Mesodermal cell (in vitro differentiated cells): ENCODE measurements at regions not wholly inside any gene's neighbourhood (a gene's known extent, or its start where the extent isn't known, plus 50 kb on each side); places are given as distances from the start of the nearest gene placed in this dataset.
A peak's percentile ranks its signal among the peaks of the same experiment; 100 is the strongest.

Experiments used
- H3K27ac ChIP-seq: 2 replicates; pipeline ENCODE4 v1.7.0; 2013; ENCODE audit warnings: mild to moderate bottlenecking, low read depth, low read length, moderate library complexity; ENCODE audit not compliant: severe bottlenecking
- H3K36me3 ChIP-seq: 2 replicates; pipeline ENCODE4 v1.7.1; 2013; ENCODE audit warnings: mild to moderate bottlenecking, low read length, moderate library complexity; ENCODE audit not compliant: control insufficient read depth, insufficient read depth
- H3K4me1 ChIP-seq: one replicate; pipeline ENCODE4 v1.7.1; 2013; ENCODE audit warnings: mild to moderate bottlenecking, low read length; ENCODE audit not compliant: insufficient read depth, control insufficient read depth, poor library complexity, severe bottlenecking
- H3K4me3 ChIP-seq: 2 replicates; pipeline ENCODE4 v1.7.0; 2013; ENCODE audit warnings: low read length, control low read depth, mild to moderate bottlenecking; ENCODE audit not compliant: insufficient read depth, poor library complexity, severe bottlenecking; ENCODE audit errors: extremely low read depth
- H3K9me3 ChIP-seq: 2 replicates; pipeline ENCODE4 v1.7.1; 2013; ENCODE audit warnings: mild to moderate bottlenecking, low read length, moderate library complexity; ENCODE audit not compliant: control insufficient read depth
- WGBS, 2 experiments: methylation state at CpG; one replicate each; pipeline ENCODE4 v1.1.5; 2013; ENCODE audit warnings: missing lambda C conversion rate in 2 of 2; ENCODE audit not compliant: insufficient coverage in 2 of 2; 5-methylcytosine and 5-hydroxymethylcytosine counted together

GRCh38 chr2:151007365-151007764, 254.3 kb downstream of the RBM43 start:
- no peaks in the 10 kb centered on the region for H3K9me3 ChIP-seq
- H3K4me1 ChIP-seq: no peaks in the 10 kb centered on the region
- 90% methylated on average over 5 to 6 of the region's 6 CpGs for WGBS, 2 experiments
- H3K36me3 ChIP-seq: no peaks in the 10 kb centered on the region
- no peak overlapping the region for H3K27ac ChIP-seq
- no peak overlapping the region for H3K4me3 ChIP-seq

- 85 to 91% methylated on average over 2 to 4 of the region's 5 CpGs for WGBS, 2 experiments
- no peaks in the 10 kb centered on the region for H3K4me1 ChIP-seq
- no peaks in the 10 kb centered on the region for H3K36me3 ChIP-seq
- no peak overlapping the region for H3K4me3 ChIP-seq
- H3K9me3 ChIP-seq: no peaks in the 10 kb centered on the region
- H3K27ac ChIP-seq: no peak overlapping the region
Measured at GRCh38 chr2:151002959-151003600, 258.6 kb downstream of the RBM43 start.

- H3K9me3 ChIP-seq: no peaks in the 10 kb centered on the region
- no peaks in the 10 kb centered on the region for H3K36me3 ChIP-seq
- H3K27ac ChIP-seq: no peak overlapping the region
- H3K4me3 ChIP-seq: no peak overlapping the region
- H3K4me1 ChIP-seq: no peaks in the 10 kb centered on the region
- 80 to 88% methylated on average over 3 to 4 of the region's 7 CpGs for WGBS, 2 experiments
Measured at GRCh38 chr2:150997702-150998440, 263.8 kb downstream of the RBM43 start.

GRCh38 chr2:150997066-150997465, 264.6 kb downstream of the RBM43 start:
- no peak overlapping the region for H3K4me3 ChIP-seq
- no peaks in the 10 kb centered on the region for H3K36me3 ChIP-seq
- no peak overlapping the region for H3K27ac ChIP-seq
- WGBS, 2 experiments: 89 to 100% methylated on average over 3 of the region's 4 CpGs
- H3K4me1 ChIP-seq: no peaks in the 10 kb centered on the region
- no peaks in the 10 kb centered on the region for H3K9me3 ChIP-seq

GRCh38 chr2:150994076-150994475, 267.6 kb downstream of the RBM43 start:
- no peak overlapping the region for H3K27ac ChIP-seq
- WGBS, 2 experiments: 100% methylated on average over 1 of the region's 2 CpGs; no CpG with 5 or more reads in 1 of the 2 experiments

GRCh38 chr2:150989969-150990368, 271.7 kb downstream of the RBM43 start:
- Histone ChIP-seq H3K4me3 (no peak overlapping the region), H3K9me3 (peaks cover 5% of the 10 kb centered on the region), H3K4me1 (no peaks in the 10 kb centered on the region), H3K36me3 (no peaks in the 10 kb centered on the region), H3K27ac (no peak overlapping the region)
- WGBS, 2 experiments: no CpG with 5 or more reads among the region's 1 CpG

More at GRCh38 chr2:150994076-150994475, 267.6 kb downstream of the RBM43 start:
- Histone ChIP-seq H3K9me3 (peaks cover 5% of the 10 kb centered on the region), H3K4me1 (no peaks in the 10 kb centered on the region), H3K4me3 (no peak overlapping the region), H3K36me3 (no peaks in the 10 kb centered on the region)

GRCh38 chr2:150985741-150986140, 275.9 kb downstream of the RBM43 start:
- Histone ChIP-seq H3K9me3 (peaks cover 5% of the 10 kb centered on the region), H3K36me3 (no peaks in the 10 kb centered on the region), H3K4me3 (no peak overlapping the region), H3K4me1 (peaks cover 3% of the 10 kb centered on the region), H3K27ac (no peak overlapping the region)

- H3K27ac ChIP-seq: peak overlapping the region; percentile 1
- peaks cover 4% of the 10 kb centered on the region for H3K4me1 ChIP-seq
- H3K36me3 ChIP-seq: no peaks in the 10 kb centered on the region
- H3K4me3 ChIP-seq: no peak overlapping the region
- 80% methylated on average over 1 of the region's 1 CpG; no CpG with 5 or more reads in 1 of the 2 experiments for WGBS, 2 experiments
- H3K9me3 ChIP-seq: no peaks in the 10 kb centered on the region
Measured at GRCh38 chr2:150983314-150983897, 278.3 kb downstream of the RBM43 start.

GRCh38 chr2:150981826-150982225, 279.8 kb downstream of the RBM43 start:
- Histone ChIP-seq H3K9me3 (no peaks in the 10 kb centered on the region), H3K27ac (peak overlapping the region; percentile 62), H3K4me1 (peaks cover 12% of the 10 kb centered on the region), H3K4me3 (no peak overlapping the region), H3K36me3 (no peaks in the 10 kb centered on the region)
- WGBS, 2 experiments: 100% methylated on average over 2 of the region's 2 CpGs

GRCh38 chr2:150978053-150978452, 283.6 kb downstream of the RBM43 start:
- peaks cover 12% of the 10 kb centered on the region for H3K4me1 ChIP-seq
- peak overlapping the region; percentile 30 for H3K27ac ChIP-seq
- WGBS, 2 experiments: 73% methylated on average over 2 of the region's 3 CpGs; no CpG with 5 or more reads in 1 of the 2 experiments
- H3K9me3 ChIP-seq: no peaks in the 10 kb centered on the region
- no peaks in the 10 kb centered on the region for H3K36me3 ChIP-seq
- H3K4me3 ChIP-seq: no peak overlapping the region

GRCh38 chr2:150977296-150977695, 284.4 kb downstream of the RBM43 start:
- Histone ChIP-seq H3K4me3 (no peak overlapping the region), H3K9me3 (no peaks in the 10 kb centered on the region), H3K36me3 (no peaks in the 10 kb centered on the region), H3K4me1 (peaks cover 12% of the 10 kb centered on the region), H3K27ac (no peak overlapping the region)
- WGBS, 2 experiments: 93 to 96% methylated on average over 3 to 4 of the region's 4 CpGs
